Adipose tissue (tissue), 3 donors: ENCODE measurements at regions not wholly inside any gene's neighbourhood (a gene's known extent, or its start where the extent isn't known, plus 50 kb on each side); places are given as distances from the start of the nearest gene placed in this dataset.
A peak's percentile ranks its signal among the peaks of the same experiment; 100 is the strongest.
"Not testable (repeated sequence)": the region's sequence is repeated elsewhere in the genome, so short reads cannot be mapped to it uniquely, and the experiment has no call there.

ENCODE experiments used
- H3K27ac ChIP-seq: one replicate; pipeline ENCODE4 v1.5.1; 2013; ENCODE audit warnings: low read depth, low read length
- WGBS, 3 donors: extraction: QIAGEN DNeasy Blood & Tissue Kit; methylation state at CpG; one replicate each; pipeline ENCODE4 v1.1.7; 2013; 5-methylcytosine and 5-hydroxymethylcytosine counted together
- donor health status: healthy with polysubstance abuse.
- donor health status: Bipolar disorder and iron deficiency.
- donor health status: healthy.

GRCh38 chr19:5290336-5291262 lies 50.0 kb downstream of the PTPRS start:
- peak overlapping the region; percentile 7 for H3K27ac ChIP-seq
- 63 to 77% (median 68%) methylated on average over 28 to 29 of the region's 29 CpGs for WGBS, 3 donors

GRCh38 chr19:5289060-5289990 lies 51.3 kb downstream of the PTPRS start:
- 65 to 81% (median 75%) methylated on average over 18 of the region's 18 CpGs for WGBS, 3 donors
- H3K27ac ChIP-seq, result no peak overlapping the region

GRCh38 chr19:5288347-5288739 lies 52.3 kb downstream of the PTPRS start:
- WGBS, 3 donors, result 35 to 57% (median 40%) methylated on average over 4 of the region's 4 CpGs
- no peak overlapping the region for H3K27ac ChIP-seq

- no peak overlapping the region for H3K27ac ChIP-seq
- WGBS, 3 donors, result 36 to 79% (median 57%) methylated on average over 5 of the region's 5 CpGs
These were observed 53.5 kb downstream of the PTPRS start for GRCh38 chr19:5287066-5287465.

- H3K27ac ChIP-seq, result no peak overlapping the region
- WGBS, 3 donors, result 88 to 97% (median 91%) methylated on average over 3 of the region's 3 CpGs
These were observed 54.1 kb downstream of the PTPRS start for GRCh38 chr19:5286465-5287029.

GRCh38 chr19:5285955-5286354 lies 54.7 kb downstream of the PTPRS start:
- WGBS, 3 donors, result 85 to 88% (median 87%) methylated on average over 14 to 15 of the region's 15 CpGs
- no peak overlapping the region for H3K27ac ChIP-seq

- WGBS, 3 donors, result 94 to 96% (median 94%) methylated on average over 6 of the region's 6 CpGs
- H3K27ac ChIP-seq, result no peak overlapping the region
These were observed 55.3 kb downstream of the PTPRS start for GRCh38 chr19:5285311-5285710.

GRCh38 chr19:5282901-5283300 lies 57.7 kb downstream of the PTPRS start:
- 62 to 89% (median 65%) methylated on average over 9 of the region's 9 CpGs for WGBS, 3 donors
- H3K27ac ChIP-seq, result peak overlapping the region; percentile 22

GRCh38 chr19:5281588-5281987 lies 59.0 kb downstream of the PTPRS start:
- WGBS, 3 donors, result 43 to 64% (median 54%) methylated on average over 8 of the region's 8 CpGs

GRCh38 chr19:5275668-5276067 lies 64.9 kb downstream of the PTPRS start:
- H3K27ac ChIP-seq, result not testable (repeated sequence)
- WGBS, 3 donors, result 97 to 99% (median 98%) methylated on average over 4 of the region's 4 CpGs

More at GRCh38 chr19:5281588-5281987, 59.0 kb downstream of the PTPRS start:
- H3K27ac ChIP-seq, result no peak overlapping the region

GRCh38 chr19:5273782-5274181 lies 66.8 kb downstream of the PTPRS start:
- H3K27ac ChIP-seq, result no peak overlapping the region
- WGBS, 3 donors, result 92 to 95% (median 94%) methylated on average over 7 of the region's 7 CpGs

GRCh38 chr19:5271145-5271544 lies 69.5 kb downstream of the PTPRS start:
- WGBS, 3 donors, result 77 to 90% (median 78%) methylated on average over 8 to 10 of the region's 10 CpGs
- H3K27ac ChIP-seq, result no peak overlapping the region

- 84 to 86% (median 85%) methylated on average over 9 of the region's 9 CpGs for WGBS, 3 donors
These were observed 70.7 kb downstream of the PTPRS start for GRCh38 chr19:5269926-5270325.

GRCh38 chr19:5269279-5269678 lies 71.3 kb downstream of the PTPRS start:
- H3K27ac ChIP-seq, result no peak overlapping the region
- 89 to 93% (median 92%) methylated on average over 17 of the region's 17 CpGs for WGBS, 3 donors

More at GRCh38 chr19:5269926-5270325, 70.7 kb downstream of the PTPRS start:
- no peak overlapping the region for H3K27ac ChIP-seq

- WGBS, 3 donors, result 79 to 93% (median 88%) methylated on average over 13 of the region's 13 CpGs
- no peak overlapping the region for H3K27ac ChIP-seq
These were observed 71.8 kb downstream of the PTPRS start for GRCh38 chr19:5268801-5269200.

- no peak overlapping the region for H3K27ac ChIP-seq
- 84 to 87% (median 85%) methylated on average over 9 of the region's 9 CpGs for WGBS, 3 donors
These were observed 75.4 kb downstream of the PTPRS start for GRCh38 chr19:5265260-5265659.

- WGBS, 3 donors, result 90 to 98% (median 92%) methylated on average over 7 of the region's 7 CpGs
- H3K27ac ChIP-seq, result no peak overlapping the region
These were observed 76.2 kb downstream of the PTPRS start for GRCh38 chr19:5264453-5264852.

- H3K27ac ChIP-seq, result no peak overlapping the region
- WGBS, 3 donors, result 77 to 89% (median 78%) methylated on average over 23 of the region's 23 CpGs
These were observed 77.0 kb downstream of the PTPRS start for GRCh38 chr19:5263615-5264014.

- H3K27ac ChIP-seq, result no peak overlapping the region
- WGBS, 3 donors, result 49 to 80% (median 55%) methylated on average over 14 of the region's 14 CpGs
These were observed 77.9 kb downstream of the PTPRS start for GRCh38 chr19:5262721-5263120.
